HG03354 (cell line): ENCODE measurements at regions not wholly inside any gene's neighbourhood (a gene's known extent, or its start where the extent isn't known, plus 50 kb on each side); places are given as distances from the start of the nearest gene placed in this dataset.

Experiments
- ATAC-seq: cut with Tn5 transposase; IDR thresholded peaks from one replicate; pipeline ENCODE4 v1.9.1; 2021; ENCODE audit warnings: mild to moderate bottlenecking; ENCODE audit not compliant: unreplicated experiment, poor library complexity, severe bottlenecking

GRCh38 chr11:80636999-80637398, 1196.2 kb upstream of the TENM4 start:
- no peak for ATAC-seq

- no peak for ATAC-seq
Observed at GRCh38 chr11:80635178-80635577, 1194.3 kb upstream of the TENM4 start.

DNA sequence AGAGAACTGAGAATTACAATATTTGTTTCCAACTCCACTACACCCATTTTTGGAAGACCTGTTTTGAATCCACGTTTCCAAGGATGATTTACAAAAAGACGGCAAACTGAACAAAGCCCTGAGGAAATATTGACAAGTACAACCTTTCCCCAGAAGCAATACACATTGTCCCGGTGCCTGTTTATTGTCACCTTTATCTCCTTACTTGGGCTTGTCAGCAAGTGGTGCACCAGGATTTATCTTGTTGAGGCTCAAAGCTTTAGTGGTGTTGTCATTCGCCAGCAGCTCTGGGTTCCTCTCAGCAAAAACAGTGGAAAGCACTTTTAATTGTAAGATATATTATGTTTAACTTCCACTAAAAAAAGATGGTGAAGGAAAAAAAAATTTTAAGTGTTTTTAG, 1191.9 kb upstream of the TENM4 start:
- ATAC-seq, result no peak

DNA sequence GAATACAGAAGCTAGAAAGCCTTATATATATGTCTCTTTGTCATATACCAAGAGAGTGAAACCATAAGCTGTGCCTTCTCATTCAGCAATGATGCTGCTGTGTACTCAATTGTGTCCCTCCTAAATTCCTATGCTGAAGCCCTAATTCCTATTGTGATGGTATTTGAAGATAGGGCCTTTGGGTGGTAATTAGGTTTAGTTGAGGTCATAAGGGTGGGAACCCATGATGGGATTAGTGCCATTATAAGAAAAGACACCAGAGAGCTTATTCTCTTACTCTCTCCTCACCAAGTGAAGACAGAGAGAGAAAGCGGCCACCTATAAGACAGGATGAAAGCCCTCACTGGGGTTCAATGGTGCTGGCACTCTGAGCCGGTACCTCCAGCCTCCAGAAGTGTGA, 1191.3 kb upstream of the TENM4 start:
- ATAC-seq, result no peak

- ATAC-seq, result no peak
Observed at GRCh38 chr11:80629466-80629865, 1188.6 kb upstream of the TENM4 start.

- no peak for ATAC-seq
Observed at GRCh38 chr11:80627364-80627763, 1186.5 kb upstream of the TENM4 start.

- ATAC-seq, result no peak
Observed at GRCh38 chr11:80626721-80627120, 1185.9 kb upstream of the TENM4 start.

DNA sequence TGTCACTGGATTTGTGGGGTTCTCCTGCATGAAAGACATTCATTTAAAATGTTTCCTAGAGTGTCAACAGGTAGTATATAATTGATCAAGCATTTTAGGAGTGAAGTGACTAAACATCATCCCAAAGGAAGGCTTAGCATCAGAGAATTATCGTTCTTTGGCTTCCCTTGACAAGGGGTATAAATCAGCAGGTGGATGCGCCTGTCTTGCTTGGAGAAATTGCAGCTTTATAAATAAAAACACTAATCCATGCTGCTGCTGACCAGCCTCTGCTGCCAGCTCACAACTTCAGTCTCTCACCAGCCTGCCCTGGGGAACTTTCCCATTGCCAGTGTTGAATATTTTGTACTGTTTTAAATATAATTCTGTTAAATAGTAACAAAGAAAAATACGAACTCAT, 1184.7 kb upstream of the TENM4 start:
- ATAC-seq, result no peak

GRCh38 chr11:80621871-80622270, 1181.0 kb upstream of the TENM4 start:
- no peak for ATAC-seq

- no peak for ATAC-seq
Observed at GRCh38 chr11:80620867-80621266, 1180.0 kb upstream of the TENM4 start.

- no peak for ATAC-seq
Observed at GRCh38 chr11:80617156-80617555, 1176.3 kb upstream of the TENM4 start.

DNA sequence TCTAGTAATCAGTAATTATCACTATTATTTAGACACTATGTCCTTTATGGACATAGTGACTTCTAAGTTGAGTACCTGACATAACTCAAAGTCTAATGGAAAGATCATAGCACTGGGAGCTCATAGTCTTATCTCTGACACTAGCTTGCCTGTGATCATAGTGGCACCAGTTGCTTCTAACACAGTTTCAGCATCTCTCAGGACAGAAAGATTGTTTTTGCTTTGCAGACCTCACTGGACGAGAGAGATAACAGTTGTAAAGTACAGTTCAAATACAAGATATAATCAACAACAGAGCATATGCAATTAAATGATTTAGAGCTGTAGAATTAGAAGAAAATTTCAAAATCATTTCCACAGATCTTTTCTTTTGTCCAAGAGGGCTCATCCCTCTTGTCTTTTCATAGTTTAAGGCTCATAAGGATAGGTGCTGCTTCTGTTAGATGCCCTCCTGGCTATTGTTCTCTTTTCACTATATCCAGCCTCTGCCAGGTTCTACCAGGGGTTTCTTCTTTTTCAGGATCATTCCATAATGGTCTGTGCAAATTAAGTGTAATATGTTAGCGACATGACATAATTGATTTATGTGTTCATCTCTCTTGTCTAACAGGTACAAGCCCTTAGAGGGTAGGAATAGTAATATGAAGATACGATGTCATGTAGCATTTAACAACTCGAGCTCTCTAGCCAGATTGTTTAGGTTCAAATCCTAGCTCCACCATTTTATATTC, 1175.4 kb upstream of the TENM4 start:
- no peak for ATAC-seq

DNA sequence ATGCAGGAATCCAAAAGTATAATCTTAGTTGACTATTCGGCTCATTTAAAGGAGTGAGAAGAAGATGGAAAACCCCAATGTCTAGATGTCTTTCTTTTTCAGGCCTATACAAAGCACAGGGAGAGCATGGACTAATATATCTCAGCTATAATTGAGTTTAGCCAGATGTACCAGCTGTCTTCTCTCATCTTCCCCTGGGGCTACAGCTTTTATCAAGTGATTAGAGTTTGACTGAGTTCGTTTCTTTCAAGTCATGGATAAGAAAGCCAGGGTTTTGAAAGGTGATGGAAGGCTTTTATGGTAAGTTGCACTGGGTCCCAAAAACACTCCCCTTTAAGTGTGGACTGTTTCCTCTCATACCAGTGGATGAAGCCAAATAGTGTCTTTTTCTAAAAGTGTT, 1172.8 kb upstream of the TENM4 start:
- ATAC-seq, result no peak

- ATAC-seq, result no peak
Observed at GRCh38 chr11:80610516-80610915, 1169.7 kb upstream of the TENM4 start.

- no peak for ATAC-seq
Observed at GRCh38 chr11:80603472-80603871, 1162.6 kb upstream of the TENM4 start.

GRCh38 chr11:80598905-80599304, 1158.1 kb upstream of the TENM4 start:
- no peak for ATAC-seq

DNA sequence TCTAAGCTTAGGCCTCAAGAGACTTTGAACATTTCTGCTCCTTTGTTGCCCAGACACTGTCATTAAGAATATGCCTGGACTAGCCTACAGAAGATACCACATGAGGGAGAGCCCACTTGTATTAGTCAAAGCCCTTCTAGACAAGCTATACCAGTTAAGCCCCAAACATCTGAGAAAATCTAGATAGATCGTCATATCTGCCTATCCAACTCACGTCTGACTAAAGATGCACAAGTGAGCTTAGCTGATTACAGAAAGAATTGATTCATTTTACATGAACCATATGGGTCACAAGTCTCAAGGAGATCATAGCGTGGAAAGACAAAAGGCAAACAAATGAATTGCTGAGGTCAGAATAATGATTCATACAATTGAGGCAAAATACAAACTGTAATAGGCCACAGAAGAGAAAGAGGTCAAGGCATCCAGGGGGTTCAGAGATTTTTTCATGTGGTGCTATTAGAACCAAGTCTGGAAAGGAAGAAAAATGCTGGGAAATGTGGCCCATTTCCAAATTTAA, 1155.5 kb upstream of the TENM4 start:
- no peak for ATAC-seq

DNA sequence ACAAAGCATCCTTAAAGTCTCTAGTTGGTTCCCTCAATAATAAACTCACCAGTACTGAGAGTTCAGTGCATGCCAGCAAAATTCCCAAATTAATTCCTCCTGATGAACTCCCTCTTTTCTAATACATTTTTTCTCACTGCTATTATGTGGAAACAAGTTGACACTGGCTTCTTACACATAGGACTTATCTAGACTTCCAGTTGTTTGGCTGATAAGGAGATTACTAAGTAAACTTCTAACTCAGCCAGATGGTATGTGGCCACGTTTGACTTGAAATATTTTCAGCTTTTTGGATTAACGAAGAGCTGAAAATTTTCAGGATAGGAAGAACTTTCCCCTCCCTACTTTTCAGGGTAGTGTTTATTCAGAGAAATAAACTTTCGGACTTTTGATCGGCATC, 1154.2 kb upstream of the TENM4 start:
- ATAC-seq, result no peak

DNA sequence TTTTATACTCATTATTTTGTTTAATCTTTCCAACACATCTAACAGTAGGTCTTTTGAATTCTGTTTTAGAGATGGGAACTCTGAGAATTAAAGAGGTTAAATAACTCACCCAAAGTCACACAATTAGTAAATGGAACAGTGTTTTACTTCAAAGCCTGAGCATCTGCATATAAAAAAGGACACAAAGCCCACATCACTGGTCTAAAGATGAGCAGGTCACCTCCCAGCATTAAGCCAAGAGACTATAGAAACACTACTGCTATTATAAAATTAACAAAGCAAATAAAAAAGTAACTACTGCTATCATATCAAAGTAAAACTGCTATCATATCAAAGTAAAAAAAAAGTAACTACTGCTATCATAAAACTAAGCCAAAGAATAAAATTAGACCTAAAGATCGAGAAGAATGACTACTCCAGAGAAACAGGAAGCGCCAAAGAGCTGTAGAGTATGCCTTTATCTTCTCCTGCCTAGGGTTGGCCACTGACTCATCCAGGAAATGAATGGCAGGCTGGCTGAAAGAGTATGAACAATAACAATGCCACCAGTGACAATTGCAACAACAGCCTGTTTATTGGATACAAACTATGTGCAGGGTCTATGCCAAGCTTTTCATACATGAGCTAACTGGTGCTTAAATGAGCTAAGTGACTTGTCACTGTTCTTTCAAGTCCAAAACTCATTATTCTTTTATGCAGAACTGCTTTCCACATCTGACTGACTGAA, 1153.0 kb upstream of the TENM4 start:
- ATAC-seq, result no peak

GRCh38 chr11:80592546-80592945, 1151.7 kb upstream of the TENM4 start:
- ATAC-seq, result no peak

DNA sequence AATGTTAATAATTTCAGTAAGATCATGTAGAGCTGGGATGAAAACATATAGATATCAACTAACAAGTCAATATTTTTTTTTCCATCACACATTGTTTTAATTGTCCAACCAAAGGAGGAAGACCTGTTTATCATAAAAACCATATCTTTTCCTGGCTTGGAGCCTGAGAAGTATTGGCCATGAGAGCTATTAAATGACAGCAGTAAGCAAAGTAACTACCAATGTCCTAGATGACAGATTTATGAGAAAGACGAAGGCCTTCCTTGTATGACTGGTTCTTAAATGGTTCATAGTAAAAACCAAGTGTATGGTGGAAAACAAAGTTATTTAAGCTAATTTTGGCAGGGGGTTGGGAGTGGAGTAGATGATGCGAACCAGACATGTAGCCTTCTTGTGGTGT, 1147.1 kb upstream of the TENM4 start:
- no peak for ATAC-seq
